GM23338 (cell line): ENCODE measurements at regions not wholly inside any gene's neighbourhood (a gene's known extent, or its start where the extent isn't known, plus 50 kb on each side); places are given as distances from the start of the nearest gene placed in this dataset.

Experiments
- CREB1 ChIP-seq: fragments of 250-450 bp; sonication (Bioruptor Pico); IDR thresholded peaks from 2 replicates; pipeline ENCODE4 v1.5.0; 2020; ENCODE audit warnings: low read depth, mild to moderate bottlenecking, moderate library complexity
- CTCF ChIP-seq, 2 experiments: fragments of 200-600 bp in 1 of 2; sonication (generic) in 1 of 2; conservative IDR thresholded peaks; 2 replicates each; pipeline versions ENCODE4 v1.5.1 to v1.6.1; 2016 to 2017; ENCODE audit warnings: antibody characterized with exemption in 2 of 2, low read depth in 2 of 2, mild to moderate bottlenecking in 2 of 2, moderate library complexity in 1 of 2
- EZH2 ChIP-seq: fragments of 200-600 bp; sonication (generic); IDR thresholded peaks from one replicate; pipeline ENCODE4 v1.8.0; 2017; ENCODE audit warnings: antibody characterized with exemption, mild to moderate bottlenecking, low read depth; ENCODE audit not compliant: unreplicated experiment
- EZH2phosphoT487 ChIP-seq: fragments of 200-600 bp; sonication (generic); IDR thresholded peaks from one replicate; pipeline ENCODE4 v1.8.1; 2018; ENCODE audit warnings: antibody characterized with exemption; ENCODE audit not compliant: unreplicated experiment
- JUNB ChIP-seq: IDR thresholded peaks from one replicate; pipeline ENCODE4 v1.6.1; 2016; ENCODE audit warnings: antibody characterized with exemption; ENCODE audit not compliant: unreplicated experiment
- POLR2AphosphoS5 ChIP-seq: IDR thresholded peaks from 2 replicates; pipeline ENCODE4 v1.6.1; 2016; ENCODE audit warnings: antibody characterized with exemption, low read depth
- REST ChIP-seq: IDR thresholded peaks from one replicate; pipeline ENCODE4 v1.6.1; 2018; ENCODE audit warnings: antibody characterized with exemption; ENCODE audit not compliant: unreplicated experiment
- STAT1 ChIP-seq: IDR thresholded peaks from one replicate; pipeline ENCODE4 v1.6.1; 2016; ENCODE audit warnings: antibody characterized with exemption; ENCODE audit not compliant: unreplicated experiment
- ZNF114 ChIP-seq: fragments of 250-450 bp; sonication (Bioruptor Pico); IDR thresholded peaks from 2 replicates; pipeline ENCODE4 v1.5.0; 2020; ENCODE audit warnings: mild to moderate bottlenecking, moderate library complexity

GRCh38 chr20:6663751-6664388 lies 103.6 kb upstream of the BMP2 start:
- TF ChIP-seq JUNB = no peak
- TF ChIP-seq CTCF (conservative IDR thresholded peaks at IDR 0.05; ENCODE audit: low read depth in 2 of 2) = no peak
- TF ChIP-seq ZNF114 = no peak
- TF ChIP-seq REST = no peak
- TF ChIP-seq EZH2 = no peak
- no peak for TF ChIP-seq CREB1 (CRISPR knock-in tag)
- no peak for TF ChIP-seq POLR2AphosphoS5
- TF ChIP-seq EZH2phosphoT487 = no peak
- no peak for TF ChIP-seq STAT1
